Left ventricle myocardium superior (tissue), 1 donor: ENCODE measurements at regions not wholly inside any gene's neighbourhood (a gene's known extent, or its start where the extent isn't known, plus 50 kb on each side); places are given as distances from the start of the nearest gene placed in this dataset.
"Not testable (repeated sequence)": the region's sequence is repeated elsewhere in the genome, so short reads cannot be mapped to it uniquely, and the experiment has no call there.

Source experiments
- ATAC-seq: fragments of 200-7000 bp; cut with Tn5 transposase; one replicate; pipeline ENCODE4 v1.9.1; 2020; ENCODE audit warnings: mild to moderate bottlenecking, moderate library complexity
- DNase-seq: peaks from one replicate; pipeline ENCODE4 v3.0.0-alpha.2; 2020
- intact Hi-C: fragments of 100-400 bp; cut with micrococcal nuclease; formaldehyde crosslinking; loops from one replicate; pipeline ENCODE4 v1.11.0; 2022
- donor health status: DM: no; HTN: yes; CAD: no; lungs with severe emphysema.

- intact Hi-C loops: no loop called here
- ATAC-seq: peak; percentile 91
- peak; percentile 44 for DNase-seq
Measured at GRCh38 chr3:28575746-28576613, 227.4 kb upstream of the AZI2 start.

GRCh38 chr3:28576614-28577200 lies 228.1 kb upstream of the AZI2 start:
- intact Hi-C loops: no loop called here

GRCh38 chr3:28577941-28578500 lies 229.4 kb upstream of the AZI2 start:
- intact Hi-C loops: no loop called here
- ATAC-seq (no peak), DNase-seq (no peak)

More at GRCh38 chr3:28576614-28577200, 228.1 kb upstream of the AZI2 start:
- ATAC-seq: peak; percentile 13
- DNase-seq: no peak

- intact Hi-C loops: no loop called here
- ATAC-seq (no peak), DNase-seq (no peak)
Measured at GRCh38 chr3:28586325-28586724, 237.7 kb upstream of the AZI2 start.

GRCh38 chr3:28587723-28588122 lies 239.1 kb upstream of the AZI2 start:
- intact Hi-C loops: no loop called here
- ATAC-seq (no peak), DNase-seq (no peak)

- ATAC-seq (no peak), DNase-seq (no peak)
- intact Hi-C loops: no loop called here
Measured at GRCh38 chr3:28590216-28590615, 241.6 kb upstream of the AZI2 start.

GRCh38 chr3:28590860-28591259 lies 242.2 kb upstream of the AZI2 start:
- intact Hi-C loops: no loop called here
- ATAC-seq (no peak), DNase-seq (no peak)

- intact Hi-C loops: no loop called here
- DNase-seq (no peak), ATAC-seq (no peak)
Measured at GRCh38 chr3:28595372-28595771, 246.7 kb upstream of the AZI2 start.

GRCh38 chr3:28597452-28597851 lies 248.8 kb upstream of the AZI2 start:
- intact Hi-C loops: no loop called here
- ATAC-seq: no peak
- no peak for DNase-seq

- ATAC-seq (no peak), DNase-seq (no peak)
- intact Hi-C loops: no loop called here
Measured at GRCh38 chr3:28598165-28598564, 249.5 kb upstream of the AZI2 start.

GRCh38 chr3:28601291-28601690 lies 252.7 kb upstream of the AZI2 start:
- intact Hi-C loops: no loop called here
- DNase-seq (no peak), ATAC-seq (no peak)

- intact Hi-C loops: no loop called here
- DNase-seq (no peak), ATAC-seq (no peak)
Measured at GRCh38 chr3:28606283-28606682, 257.7 kb upstream of the AZI2 start.

GRCh38 chr3:28612232-28612631 lies 263.6 kb upstream of the AZI2 start:
- no peak for DNase-seq
- intact Hi-C loops: no loop called here
- ATAC-seq: peak; percentile 55

- no peak for DNase-seq
- ATAC-seq: no peak
- intact Hi-C loops: no loop called here
Measured at GRCh38 chr3:28613511-28614106, 265.0 kb upstream of the AZI2 start.

GRCh38 chr3:28615071-28615470 lies 266.4 kb upstream of the AZI2 start:
- ATAC-seq (no peak), DNase-seq (no peak)
- intact Hi-C loops: no loop called here

- no peak for ATAC-seq
- intact Hi-C loops: no loop called here
- DNase-seq: no peak
Measured at GRCh38 chr3:28615971-28616370, 267.3 kb upstream of the AZI2 start.

- intact Hi-C loops: no loop called here
- no peak for DNase-seq
- no peak for ATAC-seq
Measured at GRCh38 chr3:28617821-28618220, 269.2 kb upstream of the AZI2 start.

GRCh38 chr3:28623106-28623505 lies 274.5 kb upstream of the AZI2 start:
- ATAC-seq: no peak
- DNase-seq: no peak
- intact Hi-C loops: no loop called here

GRCh38 chr3:28624084-28624483 lies 275.5 kb upstream of the AZI2 start:
- intact Hi-C loops: no loop called here
- no peak for ATAC-seq
- no peak for DNase-seq

- ATAC-seq, DNase-seq, intact Hi-C loops: not testable (repeated sequence)
Measured at GRCh38 chr3:28627843-28628242, 279.2 kb upstream of the AZI2 start.
